SKM-1 treated with dmso at 0.1 percent for 144 hours (cell line): ENCODE measurements at regions not wholly inside any gene's neighbourhood (a gene's known extent, or its start where the extent isn't known, plus 50 kb on each side); places are given as distances from the start of the nearest gene placed in this dataset.
"Not testable (repeated sequence)": the region's sequence is repeated elsewhere in the genome, so short reads cannot be mapped to it uniquely, and the experiment has no call there.

Experiments
- DNase-seq: peaks from one replicate; lab custom pipeline; 2025; ENCODE audit not compliant: unreplicated experiment; lab: John Stamatoyannopoulos, UW

- DNase-seq = no peak
Observed at GRCh38 chr5:93225748-93226147, 355.3 kb downstream of the NR2F1-AS1 start.

GRCh38 chr5:93224624-93225023, 356.4 kb downstream of the NR2F1-AS1 start:
- no peak for DNase-seq

GRCh38 chr5:93221773-93222172, 359.2 kb downstream of the NR2F1-AS1 start:
- DNase-seq = no peak

- no peak for DNase-seq
Observed at GRCh38 chr5:93220431-93220830, 360.6 kb downstream of the NR2F1-AS1 start.

GRCh38 chr5:93219641-93220145, 361.3 kb downstream of the NR2F1-AS1 start:
- DNase-seq = no peak

GRCh38 chr5:93213111-93213794, 367.8 kb downstream of the NR2F1-AS1 start:
- DNase-seq = not testable (repeated sequence)

GRCh38 chr5:93209476-93209875, 371.5 kb downstream of the NR2F1-AS1 start:
- no peak for DNase-seq

GRCh38 chr5:93208141-93208751, 372.8 kb downstream of the NR2F1-AS1 start:
- DNase-seq = no peak

- DNase-seq = no peak
Observed at GRCh38 chr5:93206203-93206602, 374.8 kb downstream of the NR2F1-AS1 start.

- DNase-seq = no peak
Observed at GRCh38 chr5:93201061-93201460, 380.0 kb downstream of the NR2F1-AS1 start.

- no peak for DNase-seq
Observed at GRCh38 chr5:93196986-93197385, 384.0 kb downstream of the NR2F1-AS1 start.

- DNase-seq = no peak
Observed at GRCh38 chr5:93193431-93194347, 387.3 kb downstream of the NR2F1-AS1 start.

GRCh38 chr5:93192683-93193082, 388.3 kb downstream of the NR2F1-AS1 start:
- no peak for DNase-seq

- DNase-seq = no peak
Observed at GRCh38 chr5:93192087-93192486, 388.9 kb downstream of the NR2F1-AS1 start.

- DNase-seq = no peak
Observed at GRCh38 chr5:93191035-93191817, 389.8 kb downstream of the NR2F1-AS1 start.

- no peak for DNase-seq
Observed at GRCh38 chr5:93189707-93190120, 391.3 kb downstream of the NR2F1-AS1 start.

GRCh38 chr5:93188876-93189485, 392.0 kb downstream of the NR2F1-AS1 start:
- DNase-seq = no peak

GRCh38 chr5:93186076-93186682, 394.8 kb downstream of the NR2F1-AS1 start:
- DNase-seq = no peak

GRCh38 chr5:93184041-93184440, 397.0 kb downstream of the NR2F1-AS1 start:
- DNase-seq = no peak

- no peak for DNase-seq
Observed at GRCh38 chr5:93179466-93179865, 401.6 kb downstream of the NR2F1-AS1 start.
